Motor neuron (in vitro differentiated cells): ENCODE measurements at regions not wholly inside any gene's neighbourhood (a gene's known extent, or its start where the extent isn't known, plus 50 kb on each side); places are given as distances from the start of the nearest gene placed in this dataset.
A peak's percentile ranks its signal among the peaks of the same experiment; 100 is the strongest.

ENCODE experiments used
- ATAC-seq, 8 experiments: fragments of 200-7000 bp; cut with Tn5 transposase; replicated peaks in 6 of 8; 2 replicates each; pipeline ENCODE4 v1.8.0; 2021; ENCODE audit warnings: mild to moderate bottlenecking in 8 of 8, moderate library complexity in 8 of 8
- H3K27ac ChIP-seq, 2 donors: fragments of 250-450 bp; sonication (Bioruptor Pico); 2 replicates each; pipeline ENCODE4 v1.9.0; 2021; ENCODE audit warnings: antibody characterized with exemption in 2 of 2, mild to moderate bottlenecking in 2 of 2, moderate library complexity in 1 of 2
- H3K4me1 ChIP-seq, 2 donors: fragments of 250-450 bp; sonication (Bioruptor Pico); replicated peaks in 1 of 2; 2 replicates each; pipeline ENCODE4 v1.6.1; 2021; ENCODE audit warnings: antibody characterized with exemption in 2 of 2, mild to moderate bottlenecking in 2 of 2, moderate library complexity in 1 of 2
- H3K4me3 ChIP-seq, 5 donors: fragments of 250-450 bp; sonication (Bioruptor Pico); 2 replicates each; pipeline ENCODE4 v1.9.0; 2021; ENCODE audit warnings: antibody characterized with exemption in 5 of 5, mild to moderate bottlenecking in 5 of 5, moderate library complexity in 4 of 5
- WGBS, 10 experiments: fragments of 450-650 bp; shearing (Covaris generic); methylation state at CpG; one replicate each; pipeline ENCODE4 v1.0.0; 2022; 5-methylcytosine and 5-hydroxymethylcytosine counted together
- in situ Hi-C, 9 experiments: fragments of 400-800 bp; cut with MboI; loops; one replicate each; pipeline ENCODE4 v1.15.0; 2021; ENCODE audit warnings: low sequenced_read_pairs in 9 of 9, low pct_unique_long_range_greater_than_20kb in 2 of 9; ENCODE audit not compliant: unreplicated experiment in 9 of 9

DNA sequence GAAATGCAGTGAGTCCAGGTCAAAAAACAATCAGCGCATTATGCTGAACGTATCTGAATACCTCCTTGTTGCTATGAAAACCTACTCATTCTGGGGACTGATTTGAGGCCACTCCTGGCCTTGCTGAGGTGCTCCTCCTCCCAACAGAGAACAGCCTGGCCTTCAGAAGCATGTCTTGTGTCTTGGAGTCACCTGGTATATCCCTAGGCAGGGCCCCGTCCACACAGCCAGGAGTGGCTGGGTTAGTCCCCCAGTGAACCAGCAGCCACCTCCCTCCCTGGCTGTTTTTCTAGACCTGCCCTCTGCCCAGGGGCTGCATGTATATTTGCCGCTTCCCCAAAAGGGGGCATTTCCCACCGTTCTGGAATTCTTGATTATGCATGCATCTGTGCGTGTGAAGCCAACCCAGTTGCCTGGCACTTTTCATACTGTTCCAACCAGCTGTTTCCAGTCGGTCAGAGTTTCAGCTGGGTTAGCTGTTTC is 99.2 kb upstream of the SPATA31C2 start:
- 9 to 79% (median 43%) methylated on average over 1 to 6 of the region's 7 CpGs; no CpG with 5 or more reads in 3 of the 10 experiments for WGBS, 10 experiments
- in situ Hi-C loops, result no loop called here
- ATAC-seq, result peak; percentile 80 to 90 (median 89)
- Histone ChIP-seq H3K4me3 (no peak overlapping the region), H3K4me1 (peaks cover 8 to 18% of the 10 kb centered on the region in 2 donors), H3K27ac (peak overlapping the region in 1 of 2 donors; percentile 46)

GRCh38 chr9:88236511-88237478 is 98.5 kb upstream of the SPATA31C2 start:
- WGBS, 10 experiments, result 4 to 67% (median 50%) methylated on average over 2 to 9 of the region's 18 CpGs; no CpG with 5 or more reads in 1 of the 10 experiments
- H3K4me1 ChIP-seq, result peaks cover 8 to 18% of the 10 kb centered on the region in 2 donors
- in situ Hi-C loops, result no loop called here
- H3K4me3 ChIP-seq, result no peak overlapping the region
- ATAC-seq, result peak in 7 of 8 experiments; percentile 26 to 86 (median 56)
- peak overlapping the region in 1 of 2 donors; percentile 62 for H3K27ac ChIP-seq

DNA sequence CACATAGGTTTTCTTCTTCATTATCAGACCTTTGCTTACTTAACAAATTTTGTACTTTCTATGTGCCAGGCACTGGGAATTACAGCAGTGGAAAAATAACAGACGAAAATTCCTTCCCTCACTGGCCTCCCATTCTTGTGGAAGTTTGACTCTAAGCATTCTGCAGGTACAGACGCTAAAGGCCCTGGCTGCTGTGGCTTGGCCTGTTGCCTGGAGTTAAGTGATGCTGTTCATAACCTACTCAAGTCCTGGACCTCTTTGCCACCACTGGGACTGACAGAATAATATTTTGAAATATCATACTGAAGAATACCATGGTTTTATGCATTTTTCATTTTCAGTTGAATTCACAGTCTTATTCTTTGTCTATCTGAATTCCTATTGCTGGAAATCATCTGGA is 97.3 kb upstream of the SPATA31C2 start:
- 40 to 100% (median 87%) methylated on average over 1 to 2 of the region's 2 CpGs; no CpG with 5 or more reads in 4 of the 10 experiments for WGBS, 10 experiments
- Histone ChIP-seq H3K4me1 (peaks cover 8 to 18% of the 10 kb centered on the region in 2 donors), H3K4me3 (no peak overlapping the region), H3K27ac (no peak overlapping the region)
- ATAC-seq, result no peak
- in situ Hi-C loops, result no loop called here

- no peak for ATAC-seq
- WGBS, 10 experiments, result 40 to 78% (median 63%) methylated on average over 1 to 6 of the region's 8 CpGs; no CpG with 5 or more reads in 1 of the 10 experiments
- peaks cover 8 to 18% of the 10 kb centered on the region in 2 donors for H3K4me1 ChIP-seq
- H3K27ac ChIP-seq, result no peak overlapping the region
- in situ Hi-C loops, result no loop called here
- H3K4me3 ChIP-seq, result no peak overlapping the region
Measured at GRCh38 chr9:88234114-88234513, 95.8 kb upstream of the SPATA31C2 start.

DNA sequence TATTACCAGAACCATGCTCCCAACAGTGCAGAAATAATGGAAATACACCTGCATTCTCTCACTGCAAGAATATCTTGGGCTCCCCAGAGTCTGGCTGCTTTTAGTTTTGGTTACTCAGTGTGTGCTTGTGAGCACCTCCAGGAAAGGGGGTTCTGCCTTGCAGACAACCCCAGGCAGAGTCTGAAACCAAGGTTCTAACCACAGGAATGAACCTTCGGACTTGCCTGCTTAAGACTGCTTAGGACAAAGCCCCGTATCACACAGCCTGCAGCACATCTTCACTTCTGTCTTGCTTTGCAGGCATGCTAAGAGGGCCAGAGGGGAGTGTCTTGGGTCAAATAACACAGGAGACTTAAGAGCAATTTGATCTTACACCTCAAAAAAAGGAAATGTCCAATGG is 94.8 kb upstream of the SPATA31C2 start:
- no peak overlapping the region for H3K4me3 ChIP-seq
- in situ Hi-C loops, result no loop called here
- 80 to 100% (median 100%) methylated on average over 1 to 2 of the region's 2 CpGs; no CpG with 5 or more reads in 6 of the 10 experiments for WGBS, 10 experiments
- H3K27ac ChIP-seq, result no peak overlapping the region
- peaks cover 8 to 17% of the 10 kb centered on the region in 2 donors for H3K4me1 ChIP-seq
- ATAC-seq, result no peak

DNA sequence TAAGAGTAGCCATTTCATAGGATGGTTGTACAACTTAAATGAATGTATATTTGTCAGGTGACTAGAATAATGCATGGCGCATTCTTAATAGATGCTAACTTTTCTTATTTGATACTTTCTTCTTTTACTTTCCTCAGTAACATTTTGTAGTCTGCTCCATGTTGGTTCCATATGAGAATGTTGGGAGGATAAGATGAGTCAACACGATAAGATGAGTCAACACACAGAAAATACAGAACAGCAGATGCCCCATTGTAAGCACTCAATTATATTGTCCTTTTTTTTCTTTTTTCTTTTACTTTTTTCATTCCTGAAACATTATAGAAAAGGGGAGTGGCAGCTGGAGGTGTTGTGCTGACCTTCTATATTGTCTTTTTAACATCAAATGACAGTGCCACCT is 92.3 kb upstream of the SPATA31C2 start:
- no peaks in the 10 kb centered on the region for H3K4me1 ChIP-seq
- no peak overlapping the region for H3K4me3 ChIP-seq
- in situ Hi-C loops, result no loop called here
- ATAC-seq, result no peak
- no peak overlapping the region for H3K27ac ChIP-seq
- WGBS, 10 experiments, result 0 to 100% (median 91%) methylated on average over 1 to 2 of the region's 2 CpGs; no CpG with 5 or more reads in 2 of the 10 experiments

GRCh38 chr9:88229434-88229833 is 91.2 kb upstream of the SPATA31C2 start:
- no peak overlapping the region for H3K4me3 ChIP-seq
- ATAC-seq, result peak in 2 of 8 experiments; percentile 35 to 91
- H3K4me1 ChIP-seq, result no peaks in the 10 kb centered on the region
- in situ Hi-C loops, result no loop called here
- H3K27ac ChIP-seq, result no peak overlapping the region
- 19 to 100% (median 69%) methylated on average over 1 to 2 of the region's 2 CpGs for whole genome bisulfite sequencing, 10 experiments

DNA sequence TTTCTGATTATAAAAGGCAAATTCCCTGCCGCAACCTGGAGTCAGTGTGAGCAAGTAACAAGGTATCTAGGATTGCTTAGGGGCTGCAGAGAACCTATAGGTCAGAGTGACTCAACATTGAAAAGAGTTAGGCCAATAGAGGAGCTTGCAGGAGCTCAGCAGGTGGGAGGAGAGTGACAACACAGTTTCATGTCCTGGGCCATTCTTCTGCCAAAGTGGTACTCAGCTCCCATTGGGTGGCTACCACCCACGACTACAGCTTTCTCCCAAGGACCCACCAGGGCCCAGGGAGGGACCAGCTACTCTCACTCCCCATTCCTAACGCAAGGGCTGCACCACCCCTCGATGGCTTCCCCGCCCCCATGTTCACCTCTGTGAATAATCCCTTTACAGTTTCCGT is 86.7 kb upstream of the SPATA31C2 start:
- ATAC-seq, result no peak
- no peak overlapping the region for H3K4me3 ChIP-seq
- in situ Hi-C loops, result no loop called here
- 59 to 100% (median 80%) methylated on average over 1 to 3 of the region's 6 CpGs; no CpG with 5 or more reads in 4 of the 10 experiments for WGBS, 10 experiments
- no peaks in the 10 kb centered on the region for H3K4me1 ChIP-seq
- H3K27ac ChIP-seq, result no peak overlapping the region

- ATAC-seq, result peak in 2 of 8 experiments; percentile 42 to 45
Measured at GRCh38 chr9:88221105-88221504, 82.8 kb upstream of the SPATA31C2 start.

DNA sequence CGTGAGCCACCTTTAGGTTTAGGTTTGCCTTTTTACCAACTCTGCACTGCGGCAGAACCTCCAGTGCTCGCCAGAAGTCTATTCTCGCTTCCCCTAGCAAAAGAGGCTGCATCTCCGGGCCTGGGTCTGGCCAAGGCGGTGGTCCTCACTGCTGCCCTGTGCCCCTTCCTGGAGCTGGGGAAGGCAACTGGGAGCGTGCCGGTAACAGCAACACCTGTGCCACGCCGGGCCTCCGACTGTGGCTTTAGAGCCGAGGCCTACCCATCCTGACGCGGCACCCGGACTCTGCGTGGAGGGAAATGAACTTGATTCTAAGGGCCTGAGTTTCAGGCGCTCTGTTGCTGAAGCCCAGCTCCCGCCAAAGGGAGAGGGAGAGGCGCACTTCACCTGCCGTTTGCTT is 82.4 kb upstream of the SPATA31C2 start:
- in situ Hi-C loops, result no loop called here
- Histone ChIP-seq H3K27ac (no peak overlapping the region), H3K4me3 (no peak overlapping the region), H3K4me1 (peaks cover 0 to 1% of the 10 kb centered on the region in 2 donors)
- WGBS, 10 experiments, result 20 to 100% (median 94%) methylated on average over 1 to 13 of the region's 20 CpGs; no CpG with 5 or more reads in 2 of the 10 experiments
- no peak for ATAC-seq

More at GRCh38 chr9:88221105-88221504, 82.8 kb upstream of the SPATA31C2 start:
- Histone ChIP-seq H3K4me1 (no peaks in the 10 kb centered on the region), H3K27ac (no peak overlapping the region), H3K4me3 (no peak overlapping the region)
- in situ Hi-C loops, result no loop called here
- no CpG with 5 or more reads among the region's 7 CpGs for WGBS, 10 experiments

DNA sequence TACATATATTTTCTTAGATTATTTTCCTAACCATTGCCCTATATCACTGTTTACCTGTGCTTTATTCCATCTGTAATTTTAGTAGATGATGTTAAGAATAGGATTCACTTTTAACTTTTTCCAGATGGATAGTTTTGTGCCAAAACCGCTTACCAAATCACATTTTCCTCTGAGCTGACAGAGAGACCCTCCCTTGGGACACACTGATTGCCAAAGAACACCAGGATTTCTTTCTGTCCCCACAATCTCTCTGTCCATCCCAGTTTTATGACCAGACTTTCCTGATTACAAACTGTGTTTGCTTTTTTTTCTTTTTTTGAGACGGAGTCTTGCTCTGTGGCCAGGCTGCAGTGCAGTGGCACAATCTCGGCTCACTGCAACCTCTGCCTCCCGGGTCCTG is 81.3 kb upstream of the SPATA31C2 start:
- Histone ChIP-seq H3K27ac (no peak overlapping the region), H3K4me1 (peaks cover 0 to 3% of the 10 kb centered on the region in 2 donors), H3K4me3 (no peak overlapping the region)
- in situ Hi-C loops, result no loop called here
- 16 to 100% (median 64%) methylated on average over 1 to 4 of the region's 4 CpGs; no CpG with 5 or more reads in 2 of the 10 experiments for WGBS, 10 experiments
- no peak for ATAC-seq

- Histone ChIP-seq H3K4me1 (peaks cover 0 to 3% of the 10 kb centered on the region in 2 donors), H3K4me3 (no peak overlapping the region), H3K27ac (no peak overlapping the region)
- 64 to 97% (median 84%) methylated on average over 1 to 3 of the region's 3 CpGs for WGBS, 10 experiments
- in situ Hi-C loops, result no loop called here
- no peak for ATAC-seq
Measured at GRCh38 chr9:88218726-88219125, 80.5 kb upstream of the SPATA31C2 start.
